ENCODE measurements at regions not wholly inside any gene's neighbourhood (a gene's known extent, or its start where the extent isn't known, plus 50 kb on each side); places are given as distances from the start of the nearest gene placed in this dataset.

DNA sequence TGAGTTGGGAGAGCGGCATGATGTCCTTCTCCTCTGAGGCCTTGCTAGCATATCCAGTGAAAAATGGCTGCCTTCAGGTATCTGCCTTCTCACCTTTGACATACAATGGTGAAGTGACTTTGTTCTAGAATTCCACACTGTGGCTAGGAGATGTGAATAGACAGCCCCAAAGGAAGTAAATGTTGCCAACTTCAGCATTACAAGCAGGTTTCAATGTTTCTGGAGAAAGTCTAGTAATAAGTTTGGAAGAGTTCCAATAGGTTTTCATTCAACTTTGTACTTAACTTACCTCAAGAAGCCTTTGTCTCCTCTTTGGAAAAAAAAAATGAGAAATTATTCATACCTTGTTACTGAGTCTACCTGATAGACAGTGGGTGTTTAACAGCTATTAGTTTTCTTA is 421.3 kb upstream of the MMADHC start:
- no peaks in the 10 kb centered on the region for H3K36me3 ChIP-seq (ENCODE audit: insufficient read depth, low read length)
- H3K27ac ChIP-seq (ENCODE audit: low read depth, low read length) = no peak overlapping the region
- no peak overlapping the region for H3K4me3 ChIP-seq (ENCODE audit: low read depth in 1 of 2, low read length in 2 of 2)
- no peaks in the 10 kb centered on the region for H3K9me3 ChIP-seq (ENCODE audit: low read length)
- no peaks in the 10 kb centered on the region for H3K27me3 ChIP-seq (ENCODE audit: control insufficient read depth in 1 of 2, insufficient read depth in 2 of 2, low read length in 2 of 2)
- no peaks in the 10 kb centered on the region for H3K4me1 ChIP-seq (ENCODE audit: insufficient read depth, low read length)
- no peak overlapping the region for H3K9ac ChIP-seq (ENCODE audit: low read length)

DNA sequence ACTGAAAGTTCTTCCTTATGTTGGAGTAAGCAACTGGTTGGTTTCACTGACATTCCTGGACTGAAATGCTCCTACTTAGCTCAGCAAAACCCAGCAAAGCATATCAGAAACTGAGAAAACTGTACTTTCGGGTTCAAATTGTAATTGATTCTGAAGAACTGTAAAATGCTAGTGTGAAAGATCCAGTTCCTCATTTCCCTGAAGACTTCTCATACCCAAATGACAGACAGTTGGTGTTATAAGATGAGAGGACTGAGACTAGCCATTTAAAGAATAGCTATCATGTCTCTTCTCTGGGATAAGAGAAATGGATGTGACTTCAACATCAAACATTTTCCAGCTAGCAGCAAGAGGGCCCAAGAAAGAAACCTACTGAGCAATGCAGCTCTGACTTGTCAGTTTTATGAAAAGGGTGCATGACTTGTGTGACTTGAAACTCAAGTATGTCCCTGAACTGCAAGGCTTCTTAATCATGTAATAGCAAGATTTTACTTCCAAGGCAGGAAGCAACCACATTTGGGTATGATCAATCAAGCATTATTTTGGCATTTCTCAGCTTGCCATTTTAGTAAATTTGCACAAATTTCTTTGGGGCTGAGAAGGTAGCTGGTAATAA is 420.3 kb upstream of the MMADHC start:
- Histone ChIP-seq H3K36me3 (ENCODE audit: insufficient read depth, low read length) (no peaks in the 10 kb centered on the region), H3K9ac (ENCODE audit: low read length) (no peak overlapping the region), H3K27ac (ENCODE audit: low read depth, low read length) (no peak overlapping the region), H3K4me1 (ENCODE audit: insufficient read depth, low read length) (no peaks in the 10 kb centered on the region), H3K4me3 (ENCODE audit: low read depth in 1 of 2, low read length in 2 of 2) (no peak overlapping the region), H3K27me3 (ENCODE audit: control insufficient read depth in 1 of 2, insufficient read depth in 2 of 2, low read length in 2 of 2) (no peaks in the 10 kb centered on the region), H3K9me3 (ENCODE audit: low read length) (no peaks in the 10 kb centered on the region)

DNA sequence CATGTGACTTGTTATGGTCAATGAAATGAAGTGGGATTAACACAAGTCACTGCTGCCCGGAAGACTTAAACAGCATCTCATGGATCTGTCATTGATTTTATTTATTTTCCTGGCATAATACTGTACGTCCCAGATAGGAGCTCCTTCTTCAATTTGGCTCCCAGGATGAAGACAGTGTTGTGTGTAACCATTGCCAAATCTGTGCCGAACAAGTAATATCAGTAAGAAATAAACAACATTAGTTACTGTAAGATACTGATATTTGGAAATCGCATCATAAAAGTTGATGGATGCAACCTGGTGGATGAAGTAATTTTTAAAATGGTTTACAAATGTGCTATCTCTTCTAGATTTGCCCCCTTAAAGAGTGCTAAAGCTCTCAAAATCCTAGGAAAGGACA is 419.0 kb upstream of the MMADHC start:
- no peak overlapping the region for H3K27ac ChIP-seq (ENCODE audit: low read depth, low read length)
- H3K9me3 ChIP-seq (ENCODE audit: low read length) = no peaks in the 10 kb centered on the region
- no peak overlapping the region for H3K4me3 ChIP-seq (ENCODE audit: low read depth in 1 of 2, low read length in 2 of 2)
- H3K27me3 ChIP-seq (ENCODE audit: control insufficient read depth in 1 of 2, insufficient read depth in 2 of 2, low read length in 2 of 2) = no peaks in the 10 kb centered on the region
- H3K4me1 ChIP-seq (ENCODE audit: insufficient read depth, low read length) = no peaks in the 10 kb centered on the region
- no peaks in the 10 kb centered on the region for H3K36me3 ChIP-seq (ENCODE audit: insufficient read depth, low read length)
- no peak overlapping the region for H3K9ac ChIP-seq (ENCODE audit: low read length)

- H3K4me1 ChIP-seq (ENCODE audit: insufficient read depth, low read length) = no peaks in the 10 kb centered on the region
- H3K36me3 ChIP-seq (ENCODE audit: insufficient read depth, low read length) = no peaks in the 10 kb centered on the region
- no peaks in the 10 kb centered on the region for H3K27me3 ChIP-seq (ENCODE audit: control insufficient read depth in 1 of 2, insufficient read depth in 2 of 2, low read length in 2 of 2)
- H3K4me3 ChIP-seq (ENCODE audit: low read depth in 1 of 2, low read length in 2 of 2) = no peak overlapping the region
- no peak overlapping the region for H3K27ac ChIP-seq (ENCODE audit: low read depth, low read length)
- H3K9me3 ChIP-seq (ENCODE audit: low read length) = no peaks in the 10 kb centered on the region
- no peak overlapping the region for H3K9ac ChIP-seq (ENCODE audit: low read length)
Measured at GRCh38 chr2:150003544-150003943, 416.0 kb upstream of the MMADHC start.

GRCh38 chr2:150001788-150002187 is 414.2 kb upstream of the MMADHC start:
- H3K9me3 ChIP-seq (ENCODE audit: low read length) = no peaks in the 10 kb centered on the region
- H3K27me3 ChIP-seq (ENCODE audit: control insufficient read depth in 1 of 2, insufficient read depth in 2 of 2, low read length in 2 of 2) = no peaks in the 10 kb centered on the region
- H3K9ac ChIP-seq (ENCODE audit: low read length) = no peak overlapping the region
- no peak overlapping the region for H3K4me3 ChIP-seq (ENCODE audit: low read depth in 1 of 2, low read length in 2 of 2)
- H3K4me1 ChIP-seq (ENCODE audit: insufficient read depth, low read length) = no peaks in the 10 kb centered on the region
- no peaks in the 10 kb centered on the region for H3K36me3 ChIP-seq (ENCODE audit: insufficient read depth, low read length)
- no peak overlapping the region for H3K27ac ChIP-seq (ENCODE audit: low read depth, low read length)

DNA sequence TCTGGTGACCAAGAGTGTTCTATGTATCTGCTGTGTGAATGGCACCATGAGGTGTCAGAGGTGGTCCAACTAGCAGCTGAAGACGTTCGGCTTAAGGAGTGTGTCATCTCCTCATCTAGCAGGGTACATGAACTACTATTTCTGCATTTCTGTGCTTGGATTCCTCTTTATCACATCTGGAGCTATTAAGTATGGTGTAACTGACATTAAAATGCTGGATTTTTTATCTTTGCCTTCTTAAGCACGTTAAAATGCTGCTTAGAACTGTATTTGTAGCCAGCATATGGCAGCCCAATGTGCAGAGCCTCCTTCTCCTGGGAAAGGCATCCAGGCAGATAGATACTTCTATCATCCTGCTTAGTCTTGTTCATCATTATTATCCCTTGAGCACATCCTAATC is 409.3 kb upstream of the MMADHC start:
- no peaks in the 10 kb centered on the region for H3K27me3 ChIP-seq (ENCODE audit: control insufficient read depth in 1 of 2, insufficient read depth in 2 of 2, low read length in 2 of 2)
- no peak overlapping the region for H3K9ac ChIP-seq (ENCODE audit: low read length)

DNA sequence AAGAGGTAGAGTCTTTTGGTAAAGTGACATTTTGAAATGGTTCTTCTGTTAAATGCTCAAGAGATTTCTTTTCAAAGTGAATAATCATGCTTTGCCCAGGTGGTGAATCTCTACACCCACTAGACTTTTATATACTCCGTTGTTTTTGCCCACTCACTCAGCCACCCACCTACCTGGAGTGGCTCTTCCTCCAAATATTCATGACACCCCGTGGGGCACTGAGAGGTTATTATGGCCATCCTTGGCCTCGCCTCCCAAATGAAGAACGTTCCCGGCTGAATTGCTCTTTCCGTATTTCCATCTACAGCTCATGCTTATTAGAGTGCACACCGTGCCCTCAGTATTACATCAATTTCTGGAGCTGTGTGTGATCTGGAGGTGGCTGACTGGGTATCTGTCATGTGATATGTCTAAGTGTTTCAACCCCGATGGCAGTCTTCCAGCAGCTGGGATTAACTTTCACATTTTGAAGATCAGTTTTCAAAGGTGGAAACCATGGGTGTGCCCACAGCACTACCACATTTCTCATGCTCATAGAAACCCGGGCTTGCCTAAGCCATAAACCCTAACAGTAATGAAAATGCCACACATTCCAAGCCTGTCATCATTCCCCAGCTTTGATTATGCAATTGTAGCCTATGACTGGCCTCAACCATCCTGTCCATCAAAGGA is 406.6 kb upstream of the MMADHC start:
- H3K36me3 ChIP-seq (ENCODE audit: insufficient read depth, low read length) = no peaks in the 10 kb centered on the region
- H3K4me1 ChIP-seq (ENCODE audit: insufficient read depth, low read length) = no peaks in the 10 kb centered on the region
- H3K9me3 ChIP-seq (ENCODE audit: low read length) = no peaks in the 10 kb centered on the region
- no peak overlapping the region for H3K9ac ChIP-seq (ENCODE audit: low read length)
- no peak overlapping the region for H3K27ac ChIP-seq (ENCODE audit: low read depth, low read length)
- no peaks in the 10 kb centered on the region for H3K27me3 ChIP-seq (ENCODE audit: control insufficient read depth in 1 of 2, insufficient read depth in 2 of 2, low read length in 2 of 2)
- no peak overlapping the region for H3K4me3 ChIP-seq (ENCODE audit: low read depth in 1 of 2, low read length in 2 of 2)

More for the DNA sequence above, 409.3 kb upstream of the MMADHC start:
- no peak overlapping the region for H3K27ac ChIP-seq (ENCODE audit: low read depth, low read length)
- H3K9me3 ChIP-seq (ENCODE audit: low read length) = no peaks in the 10 kb centered on the region
- H3K4me1 ChIP-seq (ENCODE audit: insufficient read depth, low read length) = no peaks in the 10 kb centered on the region
- no peak overlapping the region for H3K4me3 ChIP-seq (ENCODE audit: low read depth in 1 of 2, low read length in 2 of 2)
- no peaks in the 10 kb centered on the region for H3K36me3 ChIP-seq (ENCODE audit: insufficient read depth, low read length)

GRCh38 chr2:149993316-149993715 is 405.7 kb upstream of the MMADHC start:
- Histone ChIP-seq H3K9me3 (ENCODE audit: low read length) (no peaks in the 10 kb centered on the region), H3K4me3 (ENCODE audit: low read depth in 1 of 2, low read length in 2 of 2) (no peak overlapping the region), H3K36me3 (ENCODE audit: insufficient read depth, low read length) (no peaks in the 10 kb centered on the region), H3K27ac (ENCODE audit: low read depth, low read length) (no peak overlapping the region), H3K27me3 (ENCODE audit: control insufficient read depth in 1 of 2, insufficient read depth in 2 of 2, low read length in 2 of 2) (no peaks in the 10 kb centered on the region), H3K4me1 (ENCODE audit: insufficient read depth, low read length) (no peaks in the 10 kb centered on the region), H3K9ac (ENCODE audit: low read length) (no peak overlapping the region)

DNA sequence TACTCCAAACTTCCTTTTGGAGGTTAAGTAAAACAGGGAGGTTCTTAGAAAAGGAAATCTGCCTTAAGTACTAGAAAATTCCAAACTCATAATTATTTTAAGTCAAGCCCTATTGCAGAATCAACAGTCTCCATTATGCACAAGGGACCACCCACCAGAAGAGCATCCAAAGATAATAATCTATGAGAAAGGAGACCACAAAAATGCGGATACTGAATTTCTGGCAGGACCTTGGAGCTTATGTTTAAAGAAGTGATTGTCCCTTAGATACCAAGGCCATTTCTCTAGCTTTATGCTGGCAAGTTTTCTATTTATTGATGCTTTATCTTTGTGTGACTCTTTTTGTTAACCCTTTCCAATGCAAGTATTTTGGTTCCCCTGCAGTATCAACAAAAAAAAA is 404.0 kb upstream of the MMADHC start:
- H3K27ac ChIP-seq (ENCODE audit: low read depth, low read length) = no peak overlapping the region
- H3K9me3 ChIP-seq (ENCODE audit: low read length) = no peaks in the 10 kb centered on the region
- H3K36me3 ChIP-seq (ENCODE audit: insufficient read depth, low read length) = no peaks in the 10 kb centered on the region

DNA sequence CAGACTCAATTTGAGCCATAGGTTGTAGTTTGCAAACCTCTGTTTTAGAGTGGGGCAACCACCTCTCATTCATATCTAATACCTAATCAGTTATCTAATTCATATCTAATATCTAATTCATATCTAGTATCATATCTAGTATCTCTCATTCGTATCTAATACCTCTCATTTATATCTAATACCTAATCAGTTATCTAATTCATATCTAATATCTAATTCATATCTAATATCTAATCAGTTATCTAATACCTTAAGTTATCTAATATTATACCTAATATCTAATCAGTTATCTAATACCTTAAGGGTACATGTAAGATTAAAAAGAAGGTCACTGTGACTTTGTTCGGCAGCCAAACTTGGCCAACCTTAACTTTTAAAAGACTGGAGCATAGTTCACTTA is 403.4 kb upstream of the MMADHC start:
- H3K4me1 ChIP-seq (ENCODE audit: insufficient read depth, low read length) = no peaks in the 10 kb centered on the region
- no peak overlapping the region for H3K27ac ChIP-seq (ENCODE audit: low read depth, low read length)
- H3K9me3 ChIP-seq (ENCODE audit: low read length) = no peaks in the 10 kb centered on the region
- H3K27me3 ChIP-seq (ENCODE audit: control insufficient read depth in 1 of 2, insufficient read depth in 2 of 2, low read length in 2 of 2) = no peaks in the 10 kb centered on the region
- no peak overlapping the region for H3K9ac ChIP-seq (ENCODE audit: low read length)
- H3K36me3 ChIP-seq (ENCODE audit: insufficient read depth, low read length) = no peaks in the 10 kb centered on the region
- no peak overlapping the region for H3K4me3 ChIP-seq (ENCODE audit: low read depth in 1 of 2, low read length in 2 of 2)

More for the DNA sequence above, 404.0 kb upstream of the MMADHC start:
- no peak overlapping the region for H3K4me3 ChIP-seq (ENCODE audit: low read depth in 1 of 2, low read length in 2 of 2)
- no peaks in the 10 kb centered on the region for H3K4me1 ChIP-seq (ENCODE audit: insufficient read depth, low read length)
- no peak overlapping the region for H3K9ac ChIP-seq (ENCODE audit: low read length)
- H3K27me3 ChIP-seq (ENCODE audit: control insufficient read depth in 1 of 2, insufficient read depth in 2 of 2, low read length in 2 of 2) = no peaks in the 10 kb centered on the region

GRCh38 chr2:149989447-149990063 is 402.0 kb upstream of the MMADHC start:
- Histone ChIP-seq H3K27me3 (ENCODE audit: control insufficient read depth in 1 of 2, insufficient read depth in 2 of 2, low read length in 2 of 2) (no peaks in the 10 kb centered on the region), H3K27ac (ENCODE audit: low read depth, low read length) (no peak overlapping the region), H3K9me3 (ENCODE audit: low read length) (no peaks in the 10 kb centered on the region), H3K4me1 (ENCODE audit: insufficient read depth, low read length) (no peaks in the 10 kb centered on the region), H3K9ac (ENCODE audit: low read length) (no peak overlapping the region), H3K36me3 (ENCODE audit: insufficient read depth, low read length) (no peaks in the 10 kb centered on the region), H3K4me3 (ENCODE audit: low read depth in 1 of 2, low read length in 2 of 2) (no peak overlapping the region)

GRCh38 chr2:149988361-149988760 is 400.8 kb upstream of the MMADHC start:
- no peaks in the 10 kb centered on the region for H3K9me3 ChIP-seq (ENCODE audit: low read length)
- no peak overlapping the region for H3K27ac ChIP-seq (ENCODE audit: low read depth, low read length)
- no peaks in the 10 kb centered on the region for H3K36me3 ChIP-seq (ENCODE audit: insufficient read depth, low read length)
- H3K27me3 ChIP-seq (ENCODE audit: control insufficient read depth in 1 of 2, insufficient read depth in 2 of 2, low read length in 2 of 2) = no peaks in the 10 kb centered on the region
- H3K4me3 ChIP-seq (ENCODE audit: low read depth in 1 of 2, low read length in 2 of 2) = no peak overlapping the region
- no peaks in the 10 kb centered on the region for H3K4me1 ChIP-seq (ENCODE audit: insufficient read depth, low read length)
- H3K9ac ChIP-seq (ENCODE audit: low read length) = no peak overlapping the region
